Activated naive CD4-positive, alpha-beta T cell treated with anti-CD3 and anti-CD28 coated beads, Interleukin-2, amount 50 U/mL, for 72 hours (primary cell): ENCODE measurements at regions not wholly inside any gene's neighbourhood (a gene's known extent, or its start where the extent isn't known, plus 50 kb on each side); places are given as distances from the start of the nearest gene placed in this dataset.
"Not testable (repeated sequence)": the region's sequence is repeated elsewhere in the genome, so short reads cannot be mapped to it uniquely, and the experiment has no call there.

Experiments used
- ATAC-seq, 2 donors: fragments of 150-1000 bp; cut with Tn5 transposase; 2 replicates each; pipeline ENCODE4 v1.10.0; 2021; ENCODE audit warnings: mild to moderate bottlenecking in 2 of 2, moderate library complexity in 2 of 2
- DNase-seq, 2 donors: peaks; one replicate each; pipeline ENCODE4 v3.0.0; 2021 to 2022; ENCODE audit warnings: low spot score in 2 of 2
- H3K27ac Mint-ChIP-seq, 2 donors: one replicate each; pipeline ENCODE4 v1.8.0; 2022; ENCODE audit warnings: mild to moderate bottlenecking in 2 of 2, mixed read lengths in 2 of 2
- H3K36me3 Mint-ChIP-seq, 2 donors: one replicate each; pipeline ENCODE4 v1.8.0; 2022; ENCODE audit warnings: mixed read lengths in 2 of 2
- H3K9me3 Mint-ChIP-seq, 2 donors: one replicate each; pipeline ENCODE4 v1.8.0; 2022; ENCODE audit warnings: mixed read lengths in 2 of 2

- H3K9me3 Mint-ChIP-seq, result peaks cover 5 to 7% of the 10 kb centered on the region in 2 donors
- H3K27ac Mint-ChIP-seq, result no peak overlapping the region
- H3K36me3 Mint-ChIP-seq, result no peaks in the 10 kb centered on the region
Observed at GRCh38 chr2:210839034-210839433, 282.6 kb downstream of the CPS1 start.

GRCh38 chr2:210839450-210839849 lies 283.1 kb downstream of the CPS1 start:
- peaks cover 5 to 7% of the 10 kb centered on the region in 2 donors for H3K9me3 Mint-ChIP-seq
- no peak for ATAC-seq
- no peak for DNase-seq
- H3K27ac Mint-ChIP-seq, result no peak overlapping the region
- no peaks in the 10 kb centered on the region for H3K36me3 Mint-ChIP-seq

More at GRCh38 chr2:210839034-210839433, 282.6 kb downstream of the CPS1 start:
- DNase-seq (no peak), ATAC-seq (no peak)

- ATAC-seq, result no peak
- DNase-seq, result no peak
- Mint-ChIP-seq H3K36me3 (no peaks in the 10 kb centered on the region), H3K9me3 (peaks cover 0 to 7% of the 10 kb centered on the region in 2 donors), H3K27ac (no peak overlapping the region)
Observed at GRCh38 chr2:210842896-210843295, 286.5 kb downstream of the CPS1 start.

- no peak for ATAC-seq
- no peak overlapping the region for H3K27ac Mint-ChIP-seq
- DNase-seq, result no peak
Observed at GRCh38 chr2:210844016-210844415, 287.6 kb downstream of the CPS1 start.

GRCh38 chr2:210859314-210859713 lies 302.9 kb downstream of the CPS1 start:
- ATAC-seq (no peak), DNase-seq (no peak)
- no peaks in the 10 kb centered on the region for H3K36me3 Mint-ChIP-seq
- peaks cover 0 to 6% of the 10 kb centered on the region in 2 donors for H3K9me3 Mint-ChIP-seq
- H3K27ac Mint-ChIP-seq, result no peak overlapping the region

More at GRCh38 chr2:210844016-210844415, 287.6 kb downstream of the CPS1 start:
- H3K36me3 Mint-ChIP-seq, result no peaks in the 10 kb centered on the region
- peaks cover 0 to 16% of the 10 kb centered on the region in 2 donors for H3K9me3 Mint-ChIP-seq

- Mint-ChIP-seq H3K27ac (no peak overlapping the region), H3K9me3 (peaks cover 0 to 5% of the 10 kb centered on the region in 2 donors), H3K36me3 (no peaks in the 10 kb centered on the region)
- DNase-seq (no peak), ATAC-seq (no peak)
Observed at GRCh38 chr2:210860276-210860675, 303.9 kb downstream of the CPS1 start.

GRCh38 chr2:210861038-210861665 lies 304.8 kb downstream of the CPS1 start:
- no peaks in the 10 kb centered on the region for H3K36me3 Mint-ChIP-seq
- peaks cover 0 to 5% of the 10 kb centered on the region in 2 donors for H3K9me3 Mint-ChIP-seq
- DNase-seq, result no peak
- no peak for ATAC-seq
- no peak overlapping the region for H3K27ac Mint-ChIP-seq

- Mint-ChIP-seq H3K36me3 (no peaks in the 10 kb centered on the region), H3K9me3 (peaks cover 0 to 10% of the 10 kb centered on the region in 2 donors), H3K27ac (no peak overlapping the region)
- no peak for DNase-seq
- no peak for ATAC-seq
Observed at GRCh38 chr2:210862283-210863065, 306.1 kb downstream of the CPS1 start.

GRCh38 chr2:210863283-210863682 lies 306.9 kb downstream of the CPS1 start:
- Mint-ChIP-seq H3K27ac (no peak overlapping the region), H3K9me3 (peaks cover 0 to 13% of the 10 kb centered on the region in 2 donors)
- ATAC-seq, result no peak

GRCh38 chr2:210871566-210871965 lies 315.2 kb downstream of the CPS1 start:
- ATAC-seq, DNase-seq, H3K27ac Mint-ChIP-seq, H3K36me3 Mint-ChIP-seq: not testable (repeated sequence)
- peaks cover 16 to 23% of the 10 kb centered on the region in 2 donors for H3K9me3 Mint-ChIP-seq

More at GRCh38 chr2:210863283-210863682, 306.9 kb downstream of the CPS1 start:
- DNase-seq, result no peak
- H3K36me3 Mint-ChIP-seq, result no peaks in the 10 kb centered on the region

GRCh38 chr2:210873631-210874030 lies 317.2 kb downstream of the CPS1 start:
- H3K9me3 Mint-ChIP-seq, result peaks cover 12 to 13% of the 10 kb centered on the region in 2 donors
- no peaks in the 10 kb centered on the region for H3K36me3 Mint-ChIP-seq
- ATAC-seq, result no peak
- no peak for DNase-seq
- H3K27ac Mint-ChIP-seq, result no peak overlapping the region

- Mint-ChIP-seq H3K27ac (no peak overlapping the region), H3K9me3 (peaks cover 13 to 17% of the 10 kb centered on the region in 2 donors), H3K36me3 (peaks cover 0 to 6% of the 10 kb centered on the region in 2 donors)
- no peak for ATAC-seq
- no peak for DNase-seq
Observed at GRCh38 chr2:210884227-210884626, 327.8 kb downstream of the CPS1 start.

GRCh38 chr2:210888035-210888434 lies 331.6 kb downstream of the CPS1 start:
- Mint-ChIP-seq H3K36me3 (no peaks in the 10 kb centered on the region), H3K9me3 (peaks cover 16 to 17% of the 10 kb centered on the region in 2 donors)

GRCh38 chr2:210895132-210895531 lies 338.7 kb downstream of the CPS1 start:
- H3K36me3 Mint-ChIP-seq, result no peaks in the 10 kb centered on the region
- DNase-seq (no peak), ATAC-seq (no peak)
- peaks cover 14 to 18% of the 10 kb centered on the region in 2 donors for H3K9me3 Mint-ChIP-seq
- no peak overlapping the region for H3K27ac Mint-ChIP-seq

More at GRCh38 chr2:210888035-210888434, 331.6 kb downstream of the CPS1 start:
- no peak overlapping the region for H3K27ac Mint-ChIP-seq
- ATAC-seq (no peak), DNase-seq (no peak)

GRCh38 chr2:210899131-210899530 lies 342.7 kb downstream of the CPS1 start:
- Mint-ChIP-seq H3K27ac (no peak overlapping the region), H3K9me3 (peaks cover 5% of the 10 kb centered on the region in 2 donors), H3K36me3 (no peaks in the 10 kb centered on the region)
- DNase-seq (no peak), ATAC-seq (no peak)

- Mint-ChIP-seq H3K27ac (no peak overlapping the region), H3K9me3 (no peaks in the 10 kb centered on the region), H3K36me3 (no peaks in the 10 kb centered on the region)
- ATAC-seq (no peak), DNase-seq (no peak)
Observed at GRCh38 chr2:210901326-210901725, 344.9 kb downstream of the CPS1 start.

- Mint-ChIP-seq H3K27ac (no peak overlapping the region), H3K36me3 (no peaks in the 10 kb centered on the region), H3K9me3 (peaks cover 9 to 30% of the 10 kb centered on the region in 2 donors)
- DNase-seq (no peak), ATAC-seq (no peak)
Observed at GRCh38 chr2:210912779-210913178, 356.4 kb downstream of the CPS1 start.
